AG04450 (cell line): ENCODE measurements at regions not wholly inside any gene's neighbourhood (a gene's known extent, or its start where the extent isn't known, plus 50 kb on each side); places are given as distances from the start of the nearest gene placed in this dataset.

Experiments used
- CTCF ChIA-PET: fragments of 300-600, 350-600 bp; formaldehyde crosslinking; extraction: SDS; loops from one replicate; lab custom pipeline; 2022; ENCODE audit warnings: antibody characterized with exemption, inconsistent platforms; lab: Charles Lee
- POLR2A ChIA-PET: fragments of 350-600 bp; formaldehyde crosslinking; extraction: SDS; loops from one replicate; lab custom pipeline; 2021; ENCODE audit warnings: antibody characterized with exemption, inconsistent platforms; lab: Yijun Ruan, JAX
- DNase-seq: peaks from one replicate; pipeline ENCODE4 v3.0.0-alpha.2; 2011; ENCODE audit warnings: low read depth, low spot score
- H3K27ac ChIP-seq: one replicate; pipeline ENCODE4 v1.5.1; 2012; ENCODE audit warnings: low read depth, low read length, control low read depth
- H3K27me3 ChIP-seq: one replicate; pipeline ENCODE4 v1.6.0; 2012; ENCODE audit warnings: low read length; ENCODE audit not compliant: control insufficient read depth, insufficient read depth
- H3K4me3 ChIP-seq: 2 replicates; pipeline ENCODE4 v1.5.1; 2011; ENCODE audit warnings: mild to moderate bottlenecking, low read depth, low read length, control low read depth
- H3K9me3 ChIP-seq: 2 replicates; pipeline ENCODE4 v1.5.1; 2012; ENCODE audit warnings: low read length; ENCODE audit not compliant: control insufficient read depth, insufficient read depth
- TF ChIP-seq, protein P1 (sequence below): IDR thresholded peaks from 2 replicates; pipeline ENCODE4 v1.5.1; 2011; ENCODE audit warnings: low read depth, low read length, control low read depth, inconsistent platforms

DNA sequence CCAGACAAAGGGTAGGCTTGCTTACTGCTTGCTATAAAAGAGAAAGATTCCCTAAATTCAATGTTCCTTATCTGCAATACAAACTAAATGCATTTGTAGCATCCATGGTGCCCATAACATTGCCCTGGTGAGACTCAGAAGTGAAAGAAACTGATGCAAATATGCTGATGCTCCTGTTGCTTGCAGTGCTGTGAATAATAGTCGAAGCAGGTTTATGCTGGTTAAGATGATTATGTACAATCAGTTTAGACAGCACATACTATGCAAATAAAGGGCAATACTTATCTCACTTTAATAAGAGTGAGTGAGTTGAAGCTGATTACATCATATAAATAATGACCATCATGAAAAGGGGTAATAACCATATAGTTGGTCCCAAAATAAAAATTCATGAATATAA, 215.5 kb downstream of the SNCAIP start:
- Histone ChIP-seq H3K9me3 (no peaks in the 10 kb centered on the region), H3K27ac (no peak overlapping the region), H3K4me3 (no peak overlapping the region), H3K27me3 (peaks cover 2% of the 10 kb centered on the region)
- CTCF ChIA-PET = no interaction called here
- TF ChIP-seq, protein P1, sequence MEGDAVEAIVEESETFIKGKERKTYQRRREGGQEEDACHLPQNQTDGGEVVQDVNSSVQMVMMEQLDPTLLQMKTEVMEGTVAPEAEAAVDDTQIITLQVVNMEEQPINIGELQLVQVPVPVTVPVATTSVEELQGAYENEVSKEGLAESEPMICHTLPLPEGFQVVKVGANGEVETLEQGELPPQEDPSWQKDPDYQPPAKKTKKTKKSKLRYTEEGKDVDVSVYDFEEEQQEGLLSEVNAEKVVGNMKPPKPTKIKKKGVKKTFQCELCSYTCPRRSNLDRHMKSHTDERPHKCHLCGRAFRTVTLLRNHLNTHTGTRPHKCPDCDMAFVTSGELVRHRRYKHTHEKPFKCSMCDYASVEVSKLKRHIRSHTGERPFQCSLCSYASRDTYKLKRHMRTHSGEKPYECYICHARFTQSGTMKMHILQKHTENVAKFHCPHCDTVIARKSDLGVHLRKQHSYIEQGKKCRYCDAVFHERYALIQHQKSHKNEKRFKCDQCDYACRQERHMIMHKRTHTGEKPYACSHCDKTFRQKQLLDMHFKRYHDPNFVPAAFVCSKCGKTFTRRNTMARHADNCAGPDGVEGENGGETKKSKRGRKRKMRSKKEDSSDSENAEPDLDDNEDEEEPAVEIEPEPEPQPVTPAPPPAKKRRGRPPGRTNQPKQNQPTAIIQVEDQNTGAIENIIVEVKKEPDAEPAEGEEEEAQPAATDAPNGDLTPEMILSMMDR = no peak
- no peak for DNase-seq
- POLR2A ChIA-PET = no interaction called here

DNA sequence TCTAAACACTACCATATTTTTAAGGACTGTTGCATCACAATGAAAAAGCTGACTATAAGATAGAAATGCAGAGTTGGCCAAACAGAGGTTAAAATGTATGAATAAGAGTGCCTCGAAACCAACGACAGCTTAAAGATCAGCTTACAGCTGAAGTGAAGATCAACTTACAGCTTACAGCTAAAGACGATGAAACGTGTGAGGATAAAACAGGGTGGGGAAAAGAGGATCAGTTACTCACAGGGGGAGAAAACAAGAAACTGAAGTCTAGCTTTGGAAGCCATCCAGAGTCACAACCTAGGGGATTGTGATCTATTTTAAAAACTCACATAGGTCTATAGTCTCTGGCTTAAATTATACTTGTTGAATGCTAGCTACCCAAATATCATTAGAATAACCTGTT, 220.0 kb downstream of the SNCAIP start:
- Histone ChIP-seq H3K4me3 (no peak overlapping the region), H3K27me3 (no peaks in the 10 kb centered on the region), H3K27ac (no peak overlapping the region), H3K9me3 (no peaks in the 10 kb centered on the region)
- DNase-seq = no peak
- CTCF ChIA-PET = interaction anchor here (1.6 kb wide), 1 partner anchor 16 kb away, joined by 3 read pairs; no protein-coding TSS in a partner anchor
- POLR2A ChIA-PET = no interaction called here
- TF ChIP-seq, protein P1 = no peak

DNA sequence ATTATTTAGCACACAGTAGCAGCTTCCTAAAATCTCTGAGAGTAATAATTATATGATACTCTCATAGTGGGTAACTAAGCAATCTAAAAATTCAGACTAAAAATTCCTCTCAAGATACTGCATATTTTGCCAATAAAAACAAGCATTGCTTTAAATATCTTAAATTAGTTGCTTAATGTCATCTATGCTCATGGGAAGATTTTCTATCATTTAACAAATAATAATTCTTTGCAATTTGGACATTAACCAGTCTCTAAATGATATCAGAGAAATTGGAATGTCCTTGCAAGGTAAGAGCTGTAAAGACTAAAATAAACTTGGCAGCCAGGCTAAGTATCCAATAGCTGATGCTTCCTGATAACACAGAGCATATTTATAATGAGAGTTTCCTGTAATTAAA, 221.8 kb downstream of the SNCAIP start:
- POLR2A ChIA-PET = no interaction called here
- no peak for DNase-seq
- no peaks in the 10 kb centered on the region for H3K27me3 ChIP-seq
- CTCF ChIA-PET = no interaction called here
- no peak overlapping the region for H3K4me3 ChIP-seq
- H3K9me3 ChIP-seq = no peaks in the 10 kb centered on the region
- TF ChIP-seq, protein P1 = no peak
- no peak overlapping the region for H3K27ac ChIP-seq

DNA sequence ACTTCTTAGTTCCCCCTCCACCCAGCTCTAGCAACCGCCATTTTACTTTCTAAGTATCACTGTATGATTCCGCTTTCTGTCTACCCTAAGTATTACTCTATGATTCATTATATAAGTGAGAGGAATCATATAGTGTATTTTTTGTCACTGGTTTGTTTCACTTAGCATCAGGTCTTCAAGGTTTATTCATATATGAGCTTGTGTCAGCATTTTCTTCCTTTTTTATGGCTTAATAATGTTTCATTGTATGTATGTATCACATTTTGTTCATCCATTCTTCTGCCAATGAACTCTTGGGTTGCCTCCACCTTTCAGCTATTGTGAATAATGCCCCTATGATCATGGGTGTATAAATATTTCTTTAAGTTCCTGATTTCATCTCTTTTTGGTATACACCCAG, 222.8 kb downstream of the SNCAIP start:
- CTCF ChIA-PET = no interaction called here
- DNase-seq = no peak
- POLR2A ChIA-PET = no interaction called here
- H3K9me3 ChIP-seq = no peaks in the 10 kb centered on the region
- H3K27ac ChIP-seq = no peak overlapping the region
- TF ChIP-seq, protein P1 = no peak
- no peak overlapping the region for H3K4me3 ChIP-seq
- no peaks in the 10 kb centered on the region for H3K27me3 ChIP-seq

DNA sequence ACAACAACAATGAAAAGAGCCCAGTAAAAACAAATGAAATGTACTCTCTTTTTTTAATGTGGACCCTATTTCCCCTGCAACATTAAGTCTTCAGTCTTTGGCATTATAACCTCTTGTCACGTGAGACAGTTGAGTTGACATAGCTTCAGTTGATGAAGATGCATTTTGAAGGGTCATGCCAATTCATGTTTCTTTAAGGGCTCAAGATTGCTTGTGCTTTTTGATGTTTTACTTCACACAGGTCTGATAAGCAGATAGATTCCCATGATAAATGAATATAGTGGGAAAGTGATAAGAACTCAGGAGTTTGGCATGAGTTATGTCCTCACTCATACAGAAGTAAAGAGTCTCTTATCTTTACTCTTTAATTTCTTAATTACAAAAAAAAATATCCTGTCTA, 229.4 kb downstream of the SNCAIP start:
- no peaks in the 10 kb centered on the region for H3K9me3 ChIP-seq
- TF ChIP-seq, protein P1 = no peak

More for the DNA sequence above, 229.4 kb downstream of the SNCAIP start:
- Histone ChIP-seq H3K27ac (no peak overlapping the region), H3K27me3 (no peaks in the 10 kb centered on the region), H3K4me3 (no peak overlapping the region)
- no peak for DNase-seq
- CTCF ChIA-PET = no interaction called here
- POLR2A ChIA-PET = no interaction called here
